ENCODE measurements at regions not wholly inside any gene's neighbourhood (a gene's known extent, or its start where the extent isn't known, plus 50 kb on each side); places are given as distances from the start of the nearest gene placed in this dataset.

- TF ChIP-seq POLR2AphosphoS5 (IDR thresholded peaks at IDR 0.05) (no peak), CTCF (IDR thresholded peaks at IDR 0.05) (no peak), POLR2A (IDR thresholded peaks at IDR 0.05) (no peak), EP300 (IDR thresholded peaks at IDR 0.05) (no peak)
Observed at GRCh38 chrX:125198546-125198945, 121.1 kb upstream of the TEX13C start.

Measured in stomach (tissue), 4 donors.